Germinal center (tissue), 1 donor: ENCODE measurements at regions not wholly inside any gene's neighbourhood (a gene's known extent, or its start where the extent isn't known, plus 50 kb on each side); places are given as distances from the start of the nearest gene placed in this dataset.

Experiments
- DNase-seq: peaks from one replicate; pipeline ENCODE4 v3.0.0; 2012; ENCODE audit warnings: mixed read lengths, low spot score

GRCh38 chr15:26374806-26375205, 398.1 kb downstream of the GABRB3 start:
- DNase-seq: no peak

GRCh38 chr15:26372706-26373105, 400.2 kb downstream of the GABRB3 start:
- no peak for DNase-seq

- no peak for DNase-seq
Observed at GRCh38 chr15:26365077-26365476, 407.8 kb downstream of the GABRB3 start.

- DNase-seq: no peak
Observed at GRCh38 chr15:26359855-26360254, 413.0 kb downstream of the GABRB3 start.

- no peak for DNase-seq
Observed at GRCh38 chr15:26358708-26359107, 414.2 kb downstream of the GABRB3 start.

- DNase-seq: no peak
Observed at GRCh38 chr15:26357653-26358052, 415.2 kb downstream of the GABRB3 start.

- DNase-seq: no peak
Observed at GRCh38 chr15:26355472-26356074, 417.3 kb downstream of the GABRB3 start.

GRCh38 chr15:26352909-26353308, 420.0 kb downstream of the GABRB3 start:
- DNase-seq: no peak

- DNase-seq: no peak
Observed at GRCh38 chr15:26352406-26352805, 420.5 kb downstream of the GABRB3 start.

- no peak for DNase-seq
Observed at GRCh38 chr15:26325495-26325894, 447.4 kb downstream of the GABRB3 start.

- DNase-seq: no peak
Observed at GRCh38 chr15:26323566-26323965, 449.3 kb downstream of the GABRB3 start.

- no peak for DNase-seq
Observed at GRCh38 chr15:26318689-26319088, 454.2 kb downstream of the GABRB3 start.

- DNase-seq: no peak
Observed at GRCh38 chr15:26314577-26314976, 451.4 kb upstream of the ATP10A start.

GRCh38 chr15:26311710-26312236, 448.6 kb upstream of the ATP10A start:
- DNase-seq: no peak

- no peak for DNase-seq
Observed at GRCh38 chr15:26298659-26299170, 435.6 kb upstream of the ATP10A start.

- no peak for DNase-seq
Observed at GRCh38 chr15:26298010-26298658, 435.0 kb upstream of the ATP10A start.

GRCh38 chr15:26295336-26296085, 432.4 kb upstream of the ATP10A start:
- DNase-seq: no peak

- DNase-seq: no peak
Observed at GRCh38 chr15:26294059-26294689, 431.0 kb upstream of the ATP10A start.

GRCh38 chr15:26287381-26287780, 424.3 kb upstream of the ATP10A start:
- DNase-seq: no peak

- no peak for DNase-seq
Observed at GRCh38 chr15:26280281-26280680, 417.2 kb upstream of the ATP10A start.

- no peak for DNase-seq
Observed at GRCh38 chr15:26261966-26262365, 398.8 kb upstream of the ATP10A start.

- DNase-seq: no peak
Observed at GRCh38 chr15:26261413-26261812, 398.3 kb upstream of the ATP10A start.
